ENCODE measurements at regions not wholly inside any gene's neighbourhood (a gene's known extent, or its start where the extent isn't known, plus 50 kb on each side); places are given as distances from the start of the nearest gene placed in this dataset.

DNA sequence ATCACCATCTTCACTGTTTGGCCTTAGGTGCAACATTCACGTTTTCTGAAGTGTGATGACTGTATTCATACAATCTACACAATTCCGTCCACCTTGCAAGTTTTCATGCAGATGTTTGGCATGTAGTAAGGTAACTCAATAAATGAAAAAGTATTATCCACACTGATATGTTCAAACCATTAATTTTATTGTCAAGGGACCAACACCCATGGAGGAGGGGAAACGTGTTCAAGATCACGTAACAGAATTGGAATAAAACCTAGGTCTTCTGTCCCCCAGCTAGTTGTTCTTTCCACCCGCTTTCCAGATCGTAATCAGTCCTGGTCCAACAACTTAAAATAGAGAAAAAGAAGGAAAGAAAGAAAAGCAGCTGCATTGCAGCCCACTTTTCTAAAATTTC lies 560.4 kb upstream of the MCTP2 start:
- TF ChIP-seq CTCF (IDR thresholded peaks at IDR 0.05; ENCODE audit: borderline replicate concordance, extremely low read depth, low read length, poor library complexity, severe bottlenecking), result no peak
- TF ChIP-seq EZH2 (IDR thresholded peaks at IDR 0.05; ENCODE audit: borderline replicate concordance, low read depth, low read length, severe bottlenecking), result no peak
